Mesodermal cell (in vitro differentiated cells): ENCODE measurements at regions not wholly inside any gene's neighbourhood (a gene's known extent, or its start where the extent isn't known, plus 50 kb on each side); places are given as distances from the start of the nearest gene placed in this dataset.
"Not testable (repeated sequence)": the region's sequence is repeated elsewhere in the genome, so short reads cannot be mapped to it uniquely, and the experiment has no call there.

Experiments
- H3K27ac ChIP-seq: 2 replicates; pipeline ENCODE4 v1.7.0; 2013; ENCODE audit warnings: mild to moderate bottlenecking, low read depth, low read length, moderate library complexity; ENCODE audit not compliant: severe bottlenecking
- H3K36me3 ChIP-seq: 2 replicates; pipeline ENCODE4 v1.7.1; 2013; ENCODE audit warnings: mild to moderate bottlenecking, low read length, moderate library complexity; ENCODE audit not compliant: control insufficient read depth, insufficient read depth
- H3K4me1 ChIP-seq: one replicate; pipeline ENCODE4 v1.7.1; 2013; ENCODE audit warnings: mild to moderate bottlenecking, low read length; ENCODE audit not compliant: insufficient read depth, control insufficient read depth, poor library complexity, severe bottlenecking
- H3K4me3 ChIP-seq: 2 replicates; pipeline ENCODE4 v1.7.0; 2013; ENCODE audit warnings: low read length, control low read depth, mild to moderate bottlenecking; ENCODE audit not compliant: insufficient read depth, poor library complexity, severe bottlenecking; ENCODE audit errors: extremely low read depth
- H3K9me3 ChIP-seq: 2 replicates; pipeline ENCODE4 v1.7.1; 2013; ENCODE audit warnings: mild to moderate bottlenecking, low read length, moderate library complexity; ENCODE audit not compliant: control insufficient read depth
- WGBS, 2 experiments: methylation state at CpG; one replicate each; pipeline ENCODE4 v1.1.5; 2013; ENCODE audit warnings: missing lambda C conversion rate in 2 of 2; ENCODE audit not compliant: insufficient coverage in 2 of 2; 5-methylcytosine and 5-hydroxymethylcytosine counted together

GRCh38 chr18:57953883-57954282 is 90.1 kb upstream of the NEDD4L start:
- no peaks in the 10 kb centered on the region for H3K4me1 ChIP-seq
- H3K9me3 ChIP-seq: no peaks in the 10 kb centered on the region
- no peaks in the 10 kb centered on the region for H3K36me3 ChIP-seq
- no peak overlapping the region for H3K4me3 ChIP-seq
- H3K27ac ChIP-seq: no peak overlapping the region
- 94 to 100% methylated on average over 2 to 5 of the region's 5 CpGs for WGBS, 2 experiments

GRCh38 chr18:57951999-57952774 is 91.8 kb upstream of the NEDD4L start:
- H3K36me3 ChIP-seq: no peaks in the 10 kb centered on the region
- H3K9me3 ChIP-seq: no peaks in the 10 kb centered on the region
- 95 to 97% methylated on average over 9 to 10 of the region's 10 CpGs for WGBS, 2 experiments
- H3K4me3 ChIP-seq: no peak overlapping the region
- H3K4me1 ChIP-seq: no peaks in the 10 kb centered on the region
- H3K27ac ChIP-seq: no peak overlapping the region

GRCh38 chr18:57951117-57951796 is 92.8 kb upstream of the NEDD4L start:
- Histone ChIP-seq H3K36me3 (no peaks in the 10 kb centered on the region), H3K4me3 (no peak overlapping the region), H3K27ac (no peak overlapping the region), H3K4me1 (no peaks in the 10 kb centered on the region), H3K9me3 (no peaks in the 10 kb centered on the region)
- WGBS, 2 experiments: 94% methylated on average over 4 to 6 of the region's 8 CpGs

GRCh38 chr18:57950542-57950941 is 93.5 kb upstream of the NEDD4L start:
- WGBS, 2 experiments: 100% methylated on average over 1 of the region's 2 CpGs; no CpG with 5 or more reads in 1 of the 2 experiments
- Histone ChIP-seq H3K27ac (no peak overlapping the region), H3K4me1 (no peaks in the 10 kb centered on the region), H3K36me3 (no peaks in the 10 kb centered on the region), H3K4me3 (no peak overlapping the region), H3K9me3 (no peaks in the 10 kb centered on the region)

- H3K4me3 ChIP-seq, H3K27ac ChIP-seq, H3K36me3 ChIP-seq, H3K9me3 ChIP-seq, H3K4me1 ChIP-seq: not testable (repeated sequence)
- WGBS, 2 experiments: 75 to 96% methylated on average over 2 to 5 of the region's 7 CpGs
These were observed 94.7 kb upstream of the NEDD4L start for GRCh38 chr18:57949335-57949734.

DNA sequence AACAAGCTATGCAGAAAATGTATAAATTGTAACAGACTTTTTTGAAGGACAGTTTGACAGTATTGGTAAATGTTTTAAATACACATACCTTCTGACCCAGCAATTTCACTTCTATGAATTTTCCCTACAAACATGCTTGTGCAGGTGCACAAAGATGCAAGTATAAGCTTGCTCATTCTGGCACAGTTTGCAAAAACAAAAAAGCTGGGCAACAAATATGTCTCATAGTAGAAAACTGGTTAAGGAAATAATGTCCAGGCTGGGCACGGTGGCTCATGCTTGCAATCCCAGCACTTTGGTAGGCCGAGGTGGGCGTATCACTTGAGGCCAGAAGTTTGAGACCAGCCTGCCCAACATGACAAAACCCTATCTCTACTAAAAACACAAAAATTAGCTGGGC is 96.9 kb upstream of the NEDD4L start:
- H3K27ac ChIP-seq: no peak overlapping the region
- H3K4me3 ChIP-seq: no peak overlapping the region
- no peaks in the 10 kb centered on the region for H3K9me3 ChIP-seq
- WGBS, 2 experiments: 93 to 97% methylated on average over 3 of the region's 3 CpGs
- no peaks in the 10 kb centered on the region for H3K4me1 ChIP-seq
- H3K36me3 ChIP-seq: no peaks in the 10 kb centered on the region

GRCh38 chr18:57943723-57944122 is 100.3 kb upstream of the NEDD4L start:
- Histone ChIP-seq H3K4me3 (no peak overlapping the region), H3K4me1 (no peaks in the 10 kb centered on the region), H3K9me3 (no peaks in the 10 kb centered on the region), H3K27ac (no peak overlapping the region), H3K36me3 (no peaks in the 10 kb centered on the region)
- WGBS, 2 experiments: no CpG with 5 or more reads among the region's 1 CpG

DNA sequence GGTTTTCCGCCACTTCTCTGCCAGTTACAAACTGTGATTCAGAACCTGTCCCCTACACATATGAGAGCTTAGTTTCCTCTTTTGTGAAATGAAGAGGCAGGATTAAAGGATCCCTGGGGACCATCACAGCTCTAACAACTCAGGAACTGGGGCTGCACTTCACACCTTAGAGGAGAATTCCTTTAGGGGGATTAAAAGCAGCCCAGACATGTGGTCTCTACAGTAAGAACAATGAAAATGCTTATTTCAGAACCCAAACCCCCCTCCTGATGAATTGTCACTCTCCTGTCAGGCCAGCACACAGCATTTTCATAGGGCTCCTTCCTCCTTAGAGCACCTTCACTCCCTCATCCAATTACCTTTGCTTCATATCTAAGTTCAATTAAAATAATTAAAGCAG is 101.5 kb upstream of the NEDD4L start:
- Histone ChIP-seq H3K4me1 (no peaks in the 10 kb centered on the region), H3K27ac (no peak overlapping the region), H3K36me3 (no peaks in the 10 kb centered on the region), H3K4me3 (no peak overlapping the region), H3K9me3 (no peaks in the 10 kb centered on the region)
- no CpG with 5 or more reads among the region's 1 CpG for WGBS, 2 experiments

DNA sequence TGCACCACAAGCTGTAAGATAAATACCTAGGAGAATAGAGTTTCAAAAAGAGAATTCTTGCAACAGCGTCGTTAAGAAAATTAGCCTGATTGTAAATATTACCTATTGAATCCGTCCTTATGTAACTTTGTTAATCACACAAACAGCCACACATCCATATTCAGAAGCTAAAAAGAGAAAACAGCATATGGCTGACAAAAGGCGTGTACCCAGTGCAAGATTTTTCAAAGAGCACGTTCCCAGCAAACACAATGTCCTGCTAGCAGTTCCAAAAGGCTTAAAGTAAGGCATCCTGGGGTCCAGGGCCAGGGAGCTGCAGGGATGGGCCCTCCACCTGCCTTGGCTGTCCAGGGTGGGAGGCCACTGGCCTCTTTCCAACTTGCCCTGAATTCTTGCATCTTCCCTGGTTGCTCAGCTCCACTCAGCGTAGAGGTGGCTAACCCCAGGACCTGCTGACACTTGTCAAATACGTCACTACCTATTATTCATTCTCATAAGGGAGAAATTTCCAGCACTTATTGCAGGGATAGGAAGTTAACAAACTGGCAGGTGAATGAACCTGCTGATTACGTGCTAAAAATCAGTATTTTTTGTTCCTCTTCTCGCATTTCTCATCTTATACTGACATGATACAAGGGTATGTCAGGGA is 102.1 kb upstream of the NEDD4L start:
- WGBS, 2 experiments: 61 to 81% methylated on average over 4 to 6 of the region's 9 CpGs
- Histone ChIP-seq H3K4me1 (no peaks in the 10 kb centered on the region), H3K27ac (no peak overlapping the region), H3K9me3 (no peaks in the 10 kb centered on the region), H3K36me3 (no peaks in the 10 kb centered on the region), H3K4me3 (no peak overlapping the region)

- Histone ChIP-seq H3K4me1 (no peaks in the 10 kb centered on the region), H3K9me3 (no peaks in the 10 kb centered on the region), H3K27ac (no peak overlapping the region), H3K4me3 (no peak overlapping the region), H3K36me3 (no peaks in the 10 kb centered on the region)
- WGBS, 2 experiments: 91 to 95% methylated on average over 4 to 5 of the region's 5 CpGs
These were observed 103.8 kb upstream of the NEDD4L start for GRCh38 chr18:57940166-57940660.

GRCh38 chr18:57934375-57934774 is 109.7 kb upstream of the NEDD4L start:
- not testable (repeated sequence) for H3K4me3 ChIP-seq, H3K36me3 ChIP-seq, H3K4me1 ChIP-seq, H3K9me3 ChIP-seq, H3K27ac ChIP-seq
